ENCODE measurements at regions not wholly inside any gene's neighbourhood (a gene's known extent, or its start where the extent isn't known, plus 50 kb on each side); places are given as distances from the start of the nearest gene placed in this dataset.

DNA sequence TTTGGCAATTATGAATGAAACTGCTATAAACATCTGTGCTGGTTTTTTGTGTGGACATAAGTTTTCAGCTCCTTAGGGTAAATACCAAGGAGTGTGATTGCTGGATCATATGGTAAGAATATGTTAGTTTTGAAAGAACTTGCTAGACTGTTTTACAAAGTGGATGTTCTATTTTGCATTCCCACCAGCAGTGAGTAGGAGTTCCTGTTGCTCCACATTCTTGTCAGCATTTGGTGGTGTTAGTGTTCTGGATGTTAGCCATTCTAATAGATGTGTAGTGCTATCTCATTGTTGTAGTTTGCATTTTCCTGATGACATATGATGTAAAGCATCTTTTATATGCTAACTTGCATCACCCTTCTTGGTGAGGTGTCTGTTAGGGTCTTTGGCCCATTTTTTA is 304.6 kb downstream of the NUP35 start:
- H3K4me1 Mint-ChIP-seq (ENCODE audit: low read depth), result no peaks in the 10 kb centered on the region
- H3K9me3 ChIP-seq (ENCODE audit: control insufficient read depth in 1 of 2, insufficient read depth in 1 of 2, low read length in 2 of 2), result peaks cover 4 to 10% of the 10 kb centered on the region in 2 experiments
- no peak overlapping the region for H3K4me3 Mint-ChIP-seq
- no peaks in the 10 kb centered on the region for H3K27me3 ChIP-seq (ENCODE audit: control insufficient read depth in 1 of 2, insufficient read depth in 2 of 2, low read length in 2 of 2)
- CTCF ChIA-PET, result no interaction called here
- no peak overlapping the region for H3K4me3 ChIP-seq (ENCODE audit: low read length)
- TF ChIP-seq, protein P1, sequence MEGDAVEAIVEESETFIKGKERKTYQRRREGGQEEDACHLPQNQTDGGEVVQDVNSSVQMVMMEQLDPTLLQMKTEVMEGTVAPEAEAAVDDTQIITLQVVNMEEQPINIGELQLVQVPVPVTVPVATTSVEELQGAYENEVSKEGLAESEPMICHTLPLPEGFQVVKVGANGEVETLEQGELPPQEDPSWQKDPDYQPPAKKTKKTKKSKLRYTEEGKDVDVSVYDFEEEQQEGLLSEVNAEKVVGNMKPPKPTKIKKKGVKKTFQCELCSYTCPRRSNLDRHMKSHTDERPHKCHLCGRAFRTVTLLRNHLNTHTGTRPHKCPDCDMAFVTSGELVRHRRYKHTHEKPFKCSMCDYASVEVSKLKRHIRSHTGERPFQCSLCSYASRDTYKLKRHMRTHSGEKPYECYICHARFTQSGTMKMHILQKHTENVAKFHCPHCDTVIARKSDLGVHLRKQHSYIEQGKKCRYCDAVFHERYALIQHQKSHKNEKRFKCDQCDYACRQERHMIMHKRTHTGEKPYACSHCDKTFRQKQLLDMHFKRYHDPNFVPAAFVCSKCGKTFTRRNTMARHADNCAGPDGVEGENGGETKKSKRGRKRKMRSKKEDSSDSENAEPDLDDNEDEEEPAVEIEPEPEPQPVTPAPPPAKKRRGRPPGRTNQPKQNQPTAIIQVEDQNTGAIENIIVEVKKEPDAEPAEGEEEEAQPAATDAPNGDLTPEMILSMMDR (IDR thresholded peaks at IDR 0.05), result no peak
- H3K27ac ChIP-seq (ENCODE audit: low read depth in 1 of 2, low read length in 2 of 2), result no peak overlapping the region
- DNase-seq, result no peak
- H3K27me3 Mint-ChIP-seq, result no peaks in the 10 kb centered on the region
- H3K36me3 Mint-ChIP-seq (ENCODE audit: low read depth), result no peaks in the 10 kb centered on the region
- POLR2A ChIA-PET, result no interaction called here
- no peaks in the 10 kb centered on the region for H3K4me1 ChIP-seq (ENCODE audit: insufficient read depth, low read length)
- H3K9me3 Mint-ChIP-seq, result peaks cover 8% of the 10 kb centered on the region
- no peak overlapping the region for H3K27ac Mint-ChIP-seq
- no peak for ATAC-seq (ENCODE audit: poor library complexity)
- intact Hi-C loops (cut with DNase I, micrococcal nuclease), result no loop called here
- no peaks in the 10 kb centered on the region for H3K36me3 ChIP-seq (ENCODE audit: insufficient read depth, low read length)

DNA sequence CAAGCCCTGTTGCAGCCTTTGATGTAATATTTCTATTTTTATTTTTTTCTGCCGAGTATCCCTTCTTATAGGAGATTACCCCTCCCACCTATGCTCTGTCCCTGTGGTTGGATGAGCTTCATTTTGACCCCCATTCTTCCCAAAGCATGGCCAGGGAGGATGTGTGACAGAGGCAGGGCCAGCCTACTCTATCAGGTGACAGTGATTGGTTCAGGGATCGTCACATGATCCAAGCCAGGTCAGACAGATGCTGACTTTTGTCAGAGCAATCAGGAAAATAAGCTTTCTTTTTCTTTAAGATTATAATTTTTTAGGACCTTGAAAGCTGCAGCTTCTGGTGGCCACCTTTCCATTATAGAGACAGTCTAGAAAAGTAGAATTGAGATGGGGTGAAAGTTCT is 314.3 kb downstream of the NUP35 start:
- Histone ChIP-seq H3K27ac (ENCODE audit: low read depth in 1 of 2, low read length in 2 of 2) (no peak overlapping the region), H3K27me3 (ENCODE audit: control insufficient read depth in 1 of 2, insufficient read depth in 2 of 2, low read length in 2 of 2) (no peaks in the 10 kb centered on the region), H3K4me3 (ENCODE audit: low read length) (no peak overlapping the region), H3K4me1 (ENCODE audit: insufficient read depth, low read length) (no peaks in the 10 kb centered on the region), H3K36me3 (ENCODE audit: insufficient read depth, low read length) (no peaks in the 10 kb centered on the region), H3K9me3 (ENCODE audit: control insufficient read depth in 1 of 2, insufficient read depth in 1 of 2, low read length in 2 of 2) (peaks cover 0 to 4% of the 10 kb centered on the region in 2 experiments)
- intact Hi-C loops (cut with DNase I, micrococcal nuclease), result no loop called here
- POLR2A ChIA-PET, result no interaction called here
- Mint-ChIP-seq H3K4me1 (ENCODE audit: low read depth) (no peaks in the 10 kb centered on the region), H3K27ac (no peak overlapping the region), H3K36me3 (ENCODE audit: low read depth) (no peaks in the 10 kb centered on the region), H3K4me3 (no peak overlapping the region), H3K9me3 (peaks cover 5% of the 10 kb centered on the region), H3K27me3 (no peaks in the 10 kb centered on the region)
- ATAC-seq (ENCODE audit: poor library complexity) (no peak), DNase-seq (no peak)
- TF ChIP-seq, protein P1 (IDR thresholded peaks at IDR 0.05), result no peak
- CTCF ChIA-PET, result no interaction called here

DNA sequence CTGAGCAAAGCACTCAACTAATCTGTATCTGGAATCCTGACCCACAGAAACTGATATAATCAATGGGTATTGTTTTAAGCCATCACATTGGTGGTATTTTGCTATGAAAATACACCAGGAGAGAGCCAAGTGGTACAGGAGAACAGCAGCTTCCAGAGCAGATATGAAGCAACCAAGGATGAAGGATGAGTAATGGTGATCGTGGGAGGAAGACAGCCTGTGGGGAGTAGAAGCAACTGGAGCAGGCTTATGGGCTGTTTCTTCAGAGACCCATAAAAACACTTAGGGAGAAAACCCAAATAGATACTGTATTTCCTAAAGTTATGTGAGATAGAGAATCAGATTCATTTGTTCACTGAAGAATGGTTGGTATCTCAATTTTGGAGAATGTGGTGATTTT is 330.8 kb downstream of the NUP35 start:
- POLR2A ChIA-PET, result no interaction called here
- Histone ChIP-seq H3K36me3 (ENCODE audit: insufficient read depth, low read length) (no peaks in the 10 kb centered on the region), H3K9me3 (ENCODE audit: control insufficient read depth in 1 of 2, insufficient read depth in 1 of 2, low read length in 2 of 2) (peaks cover 0 to 13% of the 10 kb centered on the region in 2 experiments), H3K4me1 (ENCODE audit: insufficient read depth, low read length) (no peaks in the 10 kb centered on the region), H3K27ac (ENCODE audit: low read depth in 1 of 2, low read length in 2 of 2) (no peak overlapping the region), H3K27me3 (ENCODE audit: control insufficient read depth in 1 of 2, insufficient read depth in 2 of 2, low read length in 2 of 2) (no peaks in the 10 kb centered on the region), H3K4me3 (ENCODE audit: low read length) (no peak overlapping the region)
- TF ChIP-seq, protein P1 (IDR thresholded peaks at IDR 0.05), result no peak
- H3K27ac Mint-ChIP-seq, result no peak overlapping the region
- no peaks in the 10 kb centered on the region for H3K4me1 Mint-ChIP-seq (ENCODE audit: low read depth)
- no peak overlapping the region for H3K4me3 Mint-ChIP-seq
- H3K27me3 Mint-ChIP-seq, result no peaks in the 10 kb centered on the region
- ATAC-seq (ENCODE audit: poor library complexity), result no peak
- intact Hi-C loops (cut with DNase I, micrococcal nuclease), result no loop called here
- CTCF ChIA-PET, result no interaction called here
- peaks cover 13% of the 10 kb centered on the region for H3K9me3 Mint-ChIP-seq
- H3K36me3 Mint-ChIP-seq (ENCODE audit: low read depth), result no peaks in the 10 kb centered on the region
- no peak for DNase-seq
